ENCODE measurements at regions not wholly inside any gene's neighbourhood (a gene's known extent, or its start where the extent isn't known, plus 50 kb on each side); places are given as distances from the start of the nearest gene placed in this dataset.
"Not testable (repeated sequence)": the region's sequence is repeated elsewhere in the genome, so short reads cannot be mapped to it uniquely, and the experiment has no call there.

DNA sequence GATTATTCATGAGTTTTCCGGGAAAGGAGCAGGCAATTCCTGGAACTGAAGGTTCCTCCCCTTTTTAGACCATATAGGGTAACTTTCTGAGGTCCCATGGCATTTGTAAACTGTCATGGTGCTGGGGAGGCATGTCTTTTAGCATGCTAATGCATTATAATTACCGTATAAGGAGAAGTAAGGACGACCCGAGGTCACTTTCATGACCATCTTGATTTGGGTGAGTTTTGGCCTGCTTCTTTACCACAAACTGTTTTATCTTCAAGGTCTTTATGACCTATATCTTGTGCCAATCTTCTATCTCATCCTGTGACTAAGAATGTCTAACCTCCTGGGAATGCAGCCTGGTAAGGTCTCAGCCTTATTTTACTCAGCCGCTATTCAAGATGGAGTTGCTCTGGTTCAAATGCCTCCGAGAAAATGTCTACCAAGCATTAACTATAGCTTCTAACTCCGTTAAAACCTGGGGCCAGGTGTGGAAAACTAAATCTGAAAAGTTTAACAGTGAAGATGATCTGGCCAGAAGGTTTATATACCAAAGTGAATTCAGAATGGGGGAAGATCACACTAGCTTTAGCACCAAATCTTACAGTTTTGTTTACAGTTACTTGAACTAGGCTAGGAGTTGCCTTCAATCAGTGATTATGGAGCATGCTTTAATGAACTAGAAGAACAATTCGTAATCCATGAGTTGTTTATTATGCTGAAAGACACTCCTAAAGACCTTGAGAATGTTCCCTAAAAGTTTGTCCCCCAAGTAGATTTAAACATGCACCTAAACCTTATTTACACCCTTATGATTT lies 80.0 kb upstream of the TOP1 start:
- no peak overlapping the region for H3K4me3 ChIP-seq
- no peaks in the 10 kb centered on the region for H3K36me3 ChIP-seq (ENCODE audit: insufficient read depth, low read length)
- no peak overlapping the region for H3K27ac ChIP-seq
- TF ChIP-seq POLR2AphosphoS5 (IDR thresholded peaks at IDR 0.05; ENCODE audit: borderline replicate concordance, low read depth, low read length) = no peak
- TF ChIP-seq FOXP2 (optimal IDR thresholded peaks at IDR 0.05; ENCODE audit: control extremely low read depth, extremely low read length, insufficient read depth) = no peak
- no peak for TF ChIP-seq EZH2 (IDR thresholded peaks at IDR 0.05)
- DNase-seq (ENCODE audit: low read depth, low spot score) = no peak
- no peak overlapping the region for H3K9ac ChIP-seq (ENCODE audit: insufficient read length)
- no peaks in the 10 kb centered on the region for H3K9me3 ChIP-seq (ENCODE audit: low read depth, low read length)

DNA sequence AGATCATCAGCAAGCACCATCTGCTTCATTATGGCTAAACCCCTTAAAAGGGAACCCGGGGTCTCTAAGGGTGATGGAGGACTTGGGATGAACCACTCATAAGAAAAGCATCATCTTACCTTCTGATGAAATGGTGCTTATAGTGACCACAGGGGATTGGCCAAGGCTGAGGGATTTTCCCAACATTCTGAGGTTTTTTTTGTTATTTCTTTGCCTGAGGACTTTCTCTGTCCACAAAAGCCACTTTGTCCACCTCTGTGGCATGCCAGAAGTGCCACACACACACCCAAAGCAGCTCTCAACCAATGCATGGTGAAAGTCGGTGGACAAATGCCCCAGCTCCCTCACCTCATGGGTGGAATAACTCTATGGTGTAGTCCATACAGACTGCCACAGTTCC lies 79.3 kb upstream of the TOP1 start:
- no peak overlapping the region for H3K9ac ChIP-seq (ENCODE audit: insufficient read length)
- H3K27ac ChIP-seq = no peak overlapping the region
- H3K36me3 ChIP-seq (ENCODE audit: insufficient read depth, low read length) = no peaks in the 10 kb centered on the region
- H3K4me3 ChIP-seq = no peak overlapping the region
- H3K9me3 ChIP-seq (ENCODE audit: low read depth, low read length) = no peaks in the 10 kb centered on the region
- no peak for DNase-seq (ENCODE audit: low read depth, low spot score)
- TF ChIP-seq POLR2AphosphoS5 (IDR thresholded peaks at IDR 0.05; ENCODE audit: borderline replicate concordance, low read depth, low read length) = no peak

GRCh38 chr20:40952136-40952535 lies 76.5 kb upstream of the TOP1 start:
- TF ChIP-seq EZH2 (IDR thresholded peaks at IDR 0.05) (no peak), FOXP2 (optimal IDR thresholded peaks at IDR 0.05; ENCODE audit: control extremely low read depth, extremely low read length, insufficient read depth) (no peak), POLR2AphosphoS5 (IDR thresholded peaks at IDR 0.05; ENCODE audit: borderline replicate concordance, low read depth, low read length) (no peak)
- Histone ChIP-seq H3K4me3 (no peak overlapping the region), H3K9me3 (ENCODE audit: low read depth, low read length) (no peaks in the 10 kb centered on the region), H3K27ac (no peak overlapping the region), H3K9ac (ENCODE audit: insufficient read length) (no peak overlapping the region), H3K36me3 (ENCODE audit: insufficient read depth, low read length) (no peaks in the 10 kb centered on the region)
- no peak for DNase-seq (ENCODE audit: low read depth, low spot score)

GRCh38 chr20:40953416-40953815 lies 75.2 kb upstream of the TOP1 start:
- Histone ChIP-seq H3K27ac (no peak overlapping the region), H3K9me3 (ENCODE audit: low read depth, low read length) (no peaks in the 10 kb centered on the region), H3K36me3 (ENCODE audit: insufficient read depth, low read length) (no peaks in the 10 kb centered on the region), H3K4me3 (no peak overlapping the region), H3K9ac (ENCODE audit: insufficient read length) (no peak overlapping the region)
- no peak for DNase-seq (ENCODE audit: low read depth, low spot score)
- no peak for TF ChIP-seq POLR2AphosphoS5 (IDR thresholded peaks at IDR 0.05; ENCODE audit: borderline replicate concordance, low read depth, low read length)
- TF ChIP-seq EZH2 (IDR thresholded peaks at IDR 0.05) = no peak
- TF ChIP-seq FOXP2 (optimal IDR thresholded peaks at IDR 0.05; ENCODE audit: control extremely low read depth, extremely low read length, insufficient read depth) = no peak

DNA sequence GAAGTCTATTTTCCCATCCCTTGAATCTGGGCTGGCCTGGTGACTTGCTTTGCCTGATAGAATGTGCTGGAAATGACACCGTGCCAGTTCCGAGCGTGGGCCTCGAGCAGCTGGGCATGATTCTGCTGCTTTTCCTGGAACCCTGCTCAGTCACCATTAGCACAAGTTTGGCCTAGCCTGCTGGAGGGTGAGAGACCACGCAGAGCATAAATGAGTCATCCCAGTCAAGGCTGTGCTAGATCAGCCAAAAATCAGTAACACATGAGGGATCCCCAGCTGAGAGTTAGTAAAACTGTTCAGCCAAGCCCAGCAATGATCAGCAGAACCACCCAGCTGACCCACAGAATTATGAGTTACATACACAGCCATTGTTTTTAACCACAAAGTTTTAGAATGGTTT lies 74.8 kb upstream of the TOP1 start:
- Histone ChIP-seq H3K4me3 (no peak overlapping the region), H3K9me3 (ENCODE audit: low read depth, low read length) (no peaks in the 10 kb centered on the region), H3K9ac (ENCODE audit: insufficient read length) (no peak overlapping the region), H3K36me3 (ENCODE audit: insufficient read depth, low read length) (no peaks in the 10 kb centered on the region), H3K27ac (no peak overlapping the region)
- TF ChIP-seq FOXP2 (optimal IDR thresholded peaks at IDR 0.05; ENCODE audit: control extremely low read depth, extremely low read length, insufficient read depth) = no peak
- TF ChIP-seq POLR2AphosphoS5 (IDR thresholded peaks at IDR 0.05; ENCODE audit: borderline replicate concordance, low read depth, low read length) = no peak
- TF ChIP-seq EZH2 (IDR thresholded peaks at IDR 0.05) = no peak
- no peak for DNase-seq (ENCODE audit: low read depth, low spot score)

DNA sequence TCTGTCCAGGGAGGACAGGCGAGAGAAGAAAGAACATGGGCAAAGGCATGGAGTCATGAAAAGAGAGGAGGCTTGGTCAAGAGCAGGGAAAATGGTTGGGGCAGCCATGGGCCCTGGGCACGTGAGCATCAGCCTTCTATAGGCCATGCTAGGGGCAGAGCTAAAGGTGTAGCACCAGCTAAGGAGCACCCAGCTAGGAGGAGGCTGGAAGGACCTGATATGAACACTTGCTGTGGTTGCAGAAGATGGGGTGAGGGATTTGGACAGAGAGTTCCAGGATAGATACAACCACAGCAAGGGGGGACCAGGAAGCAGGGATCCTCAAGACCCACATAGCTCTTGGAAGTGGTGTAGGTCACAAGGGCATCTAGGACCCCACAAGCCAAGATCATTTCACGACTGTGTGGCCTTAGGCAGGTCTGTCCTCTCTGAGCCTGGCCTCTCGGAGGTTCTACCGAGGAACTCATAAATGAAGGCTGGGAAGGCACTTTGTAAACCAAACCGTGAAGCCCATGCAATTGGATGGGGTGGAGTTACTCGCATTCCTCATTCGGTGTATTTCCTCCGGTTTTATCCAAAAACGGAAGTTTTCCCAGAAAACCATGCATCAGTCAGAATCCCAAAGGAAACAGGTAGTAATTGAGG lies 74.0 kb upstream of the TOP1 start:
- no peaks in the 10 kb centered on the region for H3K9me3 ChIP-seq (ENCODE audit: low read depth, low read length)
- TF ChIP-seq POLR2AphosphoS5 (IDR thresholded peaks at IDR 0.05; ENCODE audit: borderline replicate concordance, low read depth, low read length) (no peak), FOXP2 (optimal IDR thresholded peaks at IDR 0.05; ENCODE audit: control extremely low read depth, extremely low read length, insufficient read depth) (no peak), EZH2 (IDR thresholded peaks at IDR 0.05) (no peak)
- no peak overlapping the region for H3K4me3 ChIP-seq
- no peak overlapping the region for H3K9ac ChIP-seq (ENCODE audit: insufficient read length)
- no peak for DNase-seq (ENCODE audit: low read depth, low spot score)
- H3K36me3 ChIP-seq (ENCODE audit: insufficient read depth, low read length) = no peaks in the 10 kb centered on the region
- H3K27ac ChIP-seq = no peak overlapping the region

DNA sequence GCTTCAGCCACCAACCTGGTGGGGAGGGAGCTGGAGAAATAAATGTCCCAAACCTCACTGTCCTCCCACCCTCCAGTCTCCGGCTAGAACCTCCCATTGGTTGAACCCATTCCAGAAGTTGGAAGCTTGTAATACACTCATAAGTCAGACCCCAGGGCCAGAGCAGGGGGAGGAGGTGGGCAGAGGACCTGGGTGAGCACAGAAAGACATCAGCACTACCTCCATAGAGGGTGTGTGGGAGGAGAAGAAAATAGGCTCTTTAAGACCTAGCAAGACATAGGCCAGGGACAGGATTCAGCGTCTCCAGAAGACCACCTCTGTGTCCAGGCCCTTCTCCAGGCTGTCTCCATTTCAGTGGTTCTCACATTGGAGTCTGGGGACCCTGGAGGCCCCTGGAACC lies 73.3 kb upstream of the TOP1 start:
- no peak for DNase-seq (ENCODE audit: low read depth, low spot score)
- H3K9ac ChIP-seq (ENCODE audit: insufficient read length) = no peak overlapping the region

DNA sequence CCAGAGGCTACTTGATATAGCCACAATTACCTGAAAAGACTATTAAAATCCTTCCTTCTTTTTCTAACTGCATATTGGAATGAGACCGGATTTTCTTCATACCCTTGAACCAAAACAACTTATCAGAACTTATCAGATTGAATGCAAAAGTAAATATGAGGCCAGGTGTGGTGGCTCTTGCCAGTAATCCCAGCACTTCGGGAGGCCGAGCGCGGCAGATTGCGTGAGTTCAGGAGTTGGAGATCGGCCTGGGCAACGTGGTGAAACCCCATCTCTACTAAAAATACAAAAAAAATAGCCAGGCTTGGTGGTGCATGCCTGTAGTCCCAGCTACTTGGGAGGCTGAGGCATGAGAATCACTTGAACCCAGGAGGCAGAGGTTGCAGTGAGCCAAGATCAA lies 72.8 kb upstream of the TOP1 start:
- H3K36me3 ChIP-seq (ENCODE audit: insufficient read depth, low read length); H3K27ac ChIP-seq; DNase-seq (ENCODE audit: low read depth, low spot score); H3K9ac ChIP-seq (ENCODE audit: insufficient read length); H3K4me3 ChIP-seq; H3K9me3 ChIP-seq (ENCODE audit: low read depth, low read length): not testable (repeated sequence)

More for the DNA sequence above, 73.3 kb upstream of the TOP1 start:
- Histone ChIP-seq H3K4me3 (no peak overlapping the region), H3K27ac (no peak overlapping the region), H3K9me3 (ENCODE audit: low read depth, low read length) (no peaks in the 10 kb centered on the region), H3K36me3 (ENCODE audit: insufficient read depth, low read length) (no peaks in the 10 kb centered on the region)
- TF ChIP-seq EZH2 (IDR thresholded peaks at IDR 0.05) (no peak), FOXP2 (optimal IDR thresholded peaks at IDR 0.05; ENCODE audit: control extremely low read depth, extremely low read length, insufficient read depth) (no peak), POLR2AphosphoS5 (IDR thresholded peaks at IDR 0.05; ENCODE audit: borderline replicate concordance, low read depth, low read length) (no peak)
